HG02938 (cell line): ENCODE measurements at regions not wholly inside any gene's neighbourhood (a gene's known extent, or its start where the extent isn't known, plus 50 kb on each side); places are given as distances from the start of the nearest gene placed in this dataset.
"Not testable (repeated sequence)": the region's sequence is repeated elsewhere in the genome, so short reads cannot be mapped to it uniquely, and the experiment has no call there.

Experiments
- ATAC-seq: cut with Tn5 transposase; IDR thresholded peaks from one replicate; pipeline ENCODE4 v1.9.1; 2021; ENCODE audit warnings: mild to moderate bottlenecking, moderate library complexity; ENCODE audit not compliant: unreplicated experiment

DNA sequence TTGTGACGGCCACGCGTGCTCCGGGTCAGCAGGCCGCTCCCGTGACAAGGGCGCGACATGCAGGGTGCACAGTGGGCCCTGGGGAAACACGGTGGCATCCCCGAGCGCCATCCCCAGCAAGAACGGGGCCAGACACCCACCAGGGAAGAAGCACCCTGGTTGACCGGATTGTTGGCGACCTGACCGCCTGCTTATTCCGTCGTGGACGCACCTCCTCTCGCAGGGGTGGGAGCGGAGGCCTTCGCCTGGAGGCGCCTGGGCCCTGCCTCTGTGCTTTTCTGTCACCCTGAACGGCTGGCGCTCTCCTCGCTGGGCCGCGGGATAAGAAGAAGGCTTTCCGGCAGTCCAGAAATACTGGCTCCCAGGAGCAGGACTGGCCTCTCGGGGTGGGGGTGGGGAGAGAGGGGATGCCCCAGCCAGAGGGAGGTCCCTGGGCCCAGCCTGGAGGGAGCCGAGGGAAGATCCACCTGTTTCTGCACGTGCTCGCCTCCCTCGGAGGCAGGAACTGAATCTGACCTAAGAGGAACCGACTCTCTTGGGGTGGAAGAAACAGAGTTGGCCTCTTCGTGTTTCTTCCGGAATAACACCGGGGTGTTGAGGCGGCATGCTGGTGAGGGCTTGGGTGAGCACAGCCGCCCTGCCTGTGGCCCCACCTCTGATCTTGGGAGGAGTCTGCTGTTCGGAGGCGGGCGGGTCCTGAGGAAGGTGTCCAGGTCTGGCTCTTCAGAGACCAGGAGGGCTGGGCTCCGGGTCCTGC is 4394.2 kb upstream of the TPTE start:
- ATAC-seq = not testable (repeated sequence)

DNA sequence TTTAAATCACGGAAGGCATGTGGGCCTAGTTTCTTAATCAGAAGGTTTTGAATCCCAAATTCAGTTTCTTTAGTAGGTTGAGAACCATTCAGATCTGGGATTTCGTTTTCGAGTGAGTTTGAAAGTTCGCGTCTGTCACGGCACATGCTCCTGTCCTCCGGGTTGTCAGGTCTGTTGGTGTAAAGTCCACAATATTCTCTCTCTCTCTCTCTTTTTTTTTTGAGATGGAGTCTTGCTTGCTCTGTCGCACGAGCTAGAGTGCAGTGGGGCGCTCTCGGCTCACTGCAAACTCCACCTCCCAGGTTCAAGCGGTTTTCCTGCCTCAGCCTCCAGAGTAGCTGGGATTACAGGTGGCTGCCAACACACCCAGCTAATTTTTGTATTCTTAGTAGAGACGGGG is 4390.6 kb upstream of the TPTE start:
- ATAC-seq = not testable (repeated sequence)

DNA sequence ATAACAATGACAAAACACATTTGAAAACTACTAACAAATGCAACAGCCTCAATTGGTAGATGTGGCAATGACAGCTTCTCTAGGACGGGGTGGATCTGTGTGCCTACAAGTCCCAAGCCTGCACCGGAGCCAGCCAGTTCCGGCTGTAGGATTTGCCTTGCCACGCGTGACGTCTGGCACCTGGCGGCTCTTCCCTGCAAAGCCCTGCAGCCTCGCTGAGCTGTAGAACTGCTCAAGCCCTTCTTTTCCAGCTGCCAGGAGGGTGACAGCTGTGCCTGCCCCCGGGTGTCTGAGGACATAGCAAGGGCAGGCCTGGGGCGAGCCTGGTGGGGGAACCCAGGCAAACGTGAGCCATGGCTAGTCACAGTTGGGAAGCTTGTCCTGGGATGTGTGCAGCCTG is 4388.0 kb upstream of the TPTE start:
- ATAC-seq = not testable (repeated sequence)

DNA sequence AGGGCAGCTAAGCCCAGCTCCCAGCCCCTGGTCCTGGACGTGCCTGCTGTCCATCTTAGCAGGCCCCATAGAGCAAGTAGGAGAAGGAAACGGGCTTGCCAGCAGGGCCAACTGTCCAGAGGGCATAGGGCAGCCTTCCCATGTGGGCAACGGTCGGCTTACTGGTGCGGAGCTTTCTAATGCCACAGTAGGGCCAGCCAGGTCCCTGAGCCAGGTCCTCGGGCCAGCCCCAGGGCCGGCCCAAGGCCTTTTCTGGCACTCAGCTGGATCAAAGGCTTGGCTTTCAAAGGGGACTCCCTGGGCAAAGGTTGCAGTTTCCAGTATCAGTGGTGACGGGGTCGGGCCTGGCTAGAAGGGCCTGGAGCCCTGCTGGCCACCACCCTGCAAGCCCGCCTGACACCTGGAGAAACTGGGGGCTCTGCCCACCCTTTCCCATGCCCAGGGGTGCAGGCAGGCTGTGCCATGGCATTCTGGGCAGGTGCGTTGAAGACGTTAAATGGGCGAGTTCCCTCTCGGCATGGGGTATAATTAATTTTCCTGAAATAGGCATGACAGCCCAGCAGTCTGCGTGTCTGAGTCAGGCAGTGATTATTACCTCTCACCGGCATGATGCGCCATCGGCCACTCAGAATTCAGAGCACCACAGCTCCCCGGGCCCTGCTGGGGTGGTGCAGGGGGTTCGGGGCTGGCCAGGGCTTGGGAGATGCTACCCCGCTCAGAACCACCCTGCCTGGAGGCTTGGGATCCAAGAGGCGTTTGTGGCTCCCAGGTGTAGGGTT is 4387.3 kb upstream of the TPTE start:
- not testable (repeated sequence) for ATAC-seq

DNA sequence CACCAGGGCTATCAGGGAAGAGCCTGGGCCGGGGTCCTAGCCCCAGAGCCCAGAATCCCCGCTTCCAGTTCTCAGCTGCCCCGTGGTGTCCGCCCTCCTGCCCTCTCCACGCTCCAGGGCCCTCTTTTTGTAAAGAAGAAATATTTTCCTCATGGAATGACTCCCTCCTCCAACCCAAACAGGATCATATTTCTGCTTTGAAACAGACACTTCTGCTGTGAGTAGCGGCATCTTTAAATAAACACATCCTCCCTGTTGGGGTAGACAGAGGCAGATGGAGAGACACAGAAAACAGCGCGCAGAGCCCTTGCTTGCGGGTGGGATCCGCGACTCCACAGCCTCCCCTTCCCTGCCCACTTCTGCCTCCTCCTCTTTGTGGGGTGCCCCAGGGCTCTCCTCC is 4384.7 kb upstream of the TPTE start:
- ATAC-seq = not testable (repeated sequence)

GRCh38 chr21:6138244-6139136 is 4382.9 kb upstream of the TPTE start:
- not testable (repeated sequence) for ATAC-seq

DNA sequence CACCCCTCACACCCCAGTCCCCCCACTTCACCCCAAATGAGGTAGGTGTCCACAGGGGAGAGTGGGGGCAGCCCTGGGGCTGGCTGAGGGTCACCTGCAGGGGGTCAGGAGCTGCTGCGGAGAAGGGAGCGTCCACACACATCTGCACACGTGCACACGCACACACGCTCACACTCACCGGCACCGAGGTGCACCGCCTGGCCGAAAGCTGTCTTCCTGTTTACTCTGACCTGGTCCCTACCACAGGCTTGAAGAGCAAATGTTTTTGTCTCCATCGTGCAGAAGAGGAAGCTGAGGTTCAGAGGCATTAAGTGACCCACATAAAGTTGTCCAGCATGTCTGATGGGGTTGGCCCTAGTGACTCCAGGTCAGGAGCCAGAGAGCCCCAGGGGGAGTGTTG is 4382.1 kb upstream of the TPTE start:
- not testable (repeated sequence) for ATAC-seq

- not testable (repeated sequence) for ATAC-seq
Measured at GRCh38 chr21:6139862-6140261, 4381.5 kb upstream of the TPTE start.

DNA sequence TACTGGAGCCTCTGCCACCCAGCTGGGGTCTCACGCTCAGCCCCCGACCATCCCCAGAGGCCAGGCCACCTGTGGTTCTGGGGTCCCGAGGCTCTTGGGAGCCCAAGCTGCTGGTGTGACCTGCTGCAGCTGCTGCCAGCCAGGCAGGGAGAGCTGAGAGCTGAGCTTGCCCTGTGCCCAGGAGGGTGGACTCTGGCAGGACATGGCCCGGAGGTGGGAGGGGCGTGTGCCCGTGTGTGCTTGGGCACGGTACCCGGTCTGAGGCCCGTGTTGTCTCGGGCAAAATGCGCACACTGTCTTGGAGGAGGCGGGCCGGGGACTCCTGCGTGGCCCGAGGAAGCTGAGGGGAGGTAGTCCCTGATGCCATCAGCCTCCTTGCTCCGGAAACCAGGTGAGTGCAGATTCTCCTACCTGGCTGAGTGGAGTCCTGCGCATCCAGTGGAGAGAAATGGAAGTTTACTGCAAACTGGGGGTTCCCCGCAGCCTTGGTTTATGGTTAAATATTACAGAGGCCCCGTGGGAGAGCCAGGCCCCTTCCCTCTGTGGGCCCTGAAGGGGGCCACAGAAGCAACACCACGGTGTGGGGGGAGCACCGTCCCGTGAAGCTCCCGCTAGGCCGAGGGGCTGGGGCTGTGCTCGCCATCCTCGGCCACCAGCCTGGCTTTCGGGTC is 4380.8 kb upstream of the TPTE start:
- not testable (repeated sequence) for ATAC-seq

DNA sequence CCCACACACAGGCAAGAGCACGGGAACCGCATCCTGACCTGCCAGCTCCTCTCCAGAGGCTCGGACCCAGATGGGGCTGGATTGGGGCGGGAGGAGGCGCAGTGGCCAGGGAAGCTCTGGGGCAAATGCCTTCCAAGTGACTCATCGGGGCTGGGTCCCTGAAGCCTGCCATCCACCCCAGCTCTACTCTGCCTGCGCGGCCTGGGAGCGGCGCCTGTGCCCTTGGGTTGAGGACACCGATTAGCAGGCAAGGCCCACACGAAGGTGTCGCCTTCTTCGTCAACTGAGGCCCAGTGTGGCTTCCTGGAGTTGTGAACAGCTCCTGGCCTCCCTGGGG is 4380.3 kb upstream of the TPTE start:
- ATAC-seq = not testable (repeated sequence)

- ATAC-seq = not testable (repeated sequence)
Measured at GRCh38 chr21:6153154-6153553, 4368.2 kb upstream of the TPTE start.

DNA sequence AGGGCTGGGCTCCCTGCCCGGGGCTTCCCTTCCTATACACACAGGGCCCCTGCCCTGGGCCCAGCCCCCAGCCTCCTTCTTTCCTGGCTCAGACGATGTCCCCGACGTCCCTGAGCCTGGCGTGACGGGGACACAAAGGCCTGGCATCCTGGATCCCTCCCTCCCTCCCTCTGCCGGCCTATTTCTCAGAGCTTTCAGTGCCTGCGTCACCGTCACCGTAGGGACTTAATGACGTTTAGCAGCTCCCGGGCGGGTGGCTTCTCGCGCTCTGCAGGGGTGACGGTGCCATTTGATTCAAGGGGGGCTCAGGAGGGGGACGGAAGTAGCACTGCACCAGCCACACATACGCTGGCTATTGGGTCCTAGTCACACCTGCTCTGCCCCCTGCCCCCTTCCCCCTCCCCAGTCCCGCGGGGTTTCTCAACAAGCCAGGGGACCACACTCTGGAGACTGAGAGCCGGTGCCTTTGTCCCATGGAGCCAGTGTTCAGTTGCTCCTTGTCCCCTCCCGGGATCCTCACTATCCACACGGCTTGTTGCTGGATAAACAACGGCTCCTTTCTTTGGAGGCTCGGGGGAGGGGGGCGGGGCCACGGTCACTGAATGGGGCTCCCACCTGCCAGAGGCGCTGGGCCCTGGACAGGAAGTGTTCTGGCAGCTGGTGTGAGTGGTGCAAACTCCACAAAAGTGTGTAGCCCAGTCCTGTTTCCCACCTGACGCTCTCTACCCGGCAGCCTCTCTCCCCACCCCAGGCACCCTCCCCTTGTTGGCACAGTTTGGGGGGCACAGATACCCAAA is 4366.7 kb upstream of the TPTE start:
- not testable (repeated sequence) for ATAC-seq

- not testable (repeated sequence) for ATAC-seq
Measured at GRCh38 chr21:6156712-6157389, 4364.5 kb upstream of the TPTE start.

- not testable (repeated sequence) for ATAC-seq
Measured at GRCh38 chr21:6157515-6157914, 4363.9 kb upstream of the TPTE start.

GRCh38 chr21:6158171-6158570 is 4363.2 kb upstream of the TPTE start:
- not testable (repeated sequence) for ATAC-seq
